HEK293 (cell line): ENCODE measurements at regions not wholly inside any gene's neighbourhood (a gene's known extent, or its start where the extent isn't known, plus 50 kb on each side); places are given as distances from the start of the nearest gene placed in this dataset.

Experiments
- ATF2 ChIP-seq: fragments of 450-650 bp; formaldehyde crosslinking; IDR thresholded peaks from 2 replicates; pipeline ENCODE4 v1.5.1; 2016; ENCODE audit warnings: missing biosample characterization, missing genetic modification characterization, low read depth
- BCL11A ChIP-seq: fragments of 450-650 bp; formaldehyde crosslinking; IDR thresholded peaks from 2 replicates; pipeline ENCODE4 v1.5.1; 2016; ENCODE audit warnings: low read depth, missing biosample characterization, missing genetic modification characterization
- CTCF ChIP-seq: fragments of 450-650 bp; formaldehyde crosslinking; IDR thresholded peaks from 2 replicates; pipeline ENCODE4 v1.5.1; 2016; ENCODE audit warnings: missing biosample characterization, missing genetic modification characterization
- MZF1 ChIP-seq: fragments of 450-650 bp; formaldehyde crosslinking; IDR thresholded peaks from 2 replicates; pipeline ENCODE4 v1.5.1; 2017; ENCODE audit warnings: missing biosample characterization, missing genetic modification characterization, borderline replicate concordance
- REPIN1 ChIP-seq: fragments of 450-650 bp; formaldehyde crosslinking; IDR thresholded peaks from 2 replicates; pipeline ENCODE4 v1.5.1; 2017; ENCODE audit warnings: missing biosample characterization, missing genetic modification characterization, low read depth
- SCRT2 ChIP-seq: fragments of 450-650 bp; formaldehyde crosslinking; IDR thresholded peaks from 2 replicates; pipeline ENCODE4 v1.5.1; 2016; ENCODE audit warnings: missing biosample characterization, missing genetic modification characterization
- SP7 ChIP-seq: fragments of 450-650 bp; formaldehyde crosslinking; IDR thresholded peaks from 2 replicates; pipeline ENCODE4 v1.5.1; 2016; ENCODE audit warnings: missing biosample characterization, missing genetic modification characterization
- TCF7L2 ChIP-seq: IDR thresholded peaks from 2 replicates; pipeline ENCODE4 v1.6.1; 2011; ENCODE audit warnings: low read depth, mild to moderate bottlenecking, inconsistent platforms, low read length, moderate library complexity, borderline replicate concordance
- ZBTB7A ChIP-seq: fragments of 450-650 bp; formaldehyde crosslinking; IDR thresholded peaks from 2 replicates; pipeline ENCODE4 v1.5.1; 2016; ENCODE audit warnings: low read depth, missing biosample characterization, missing genetic modification characterization
- ZNF202 ChIP-seq: fragments of 450-650 bp; formaldehyde crosslinking; IDR thresholded peaks from 2 replicates; pipeline ENCODE4 v1.5.1; 2016; ENCODE audit warnings: missing biosample characterization, missing genetic modification characterization, borderline replicate concordance
- ZNF221 ChIP-seq: fragments of 450-650 bp; formaldehyde crosslinking; IDR thresholded peaks from 2 replicates; pipeline ENCODE4 v1.5.1; 2017; ENCODE audit warnings: missing biosample characterization, missing genetic modification characterization, borderline replicate concordance
- ZNF239 ChIP-seq: fragments of 450-650 bp; formaldehyde crosslinking; IDR thresholded peaks from 2 replicates; pipeline ENCODE4 v1.5.1; 2016; ENCODE audit warnings: missing biosample characterization, missing genetic modification characterization
- ZNF311 ChIP-seq: fragments of 450-650 bp; formaldehyde crosslinking; IDR thresholded peaks from 2 replicates; pipeline ENCODE4 v1.5.1; 2017; ENCODE audit warnings: missing biosample characterization, missing genetic modification characterization, borderline replicate concordance

- no peak for TF ChIP-seq BCL11A (tag by site-specific recombination)
- TF ChIP-seq ZNF221 (tag by site-specific recombination) = no peak
- no peak for TF ChIP-seq ZBTB7A (tag by site-specific recombination)
- no peak for TF ChIP-seq CTCF (tag by site-specific recombination)
- no peak for TF ChIP-seq ZNF239 (tag by site-specific recombination)
- no peak for TF ChIP-seq TCF7L2
- TF ChIP-seq REPIN1 (tag by site-specific recombination) = no peak
- TF ChIP-seq ZNF311 (tag by site-specific recombination) = no peak
- TF ChIP-seq MZF1 (tag by site-specific recombination) = no peak
- TF ChIP-seq SP7 (tag by site-specific recombination) = no peak
- no peak for TF ChIP-seq SCRT2 (tag by site-specific recombination)
- TF ChIP-seq ATF2 (tag by site-specific recombination) = no peak
- TF ChIP-seq ZNF202 (tag by site-specific recombination) = no peak
Measured at GRCh38 chr4:174099712-174100111, 183.8 kb downstream of the FBXO8 start.
